ENCODE measurements at regions not wholly inside any gene's neighbourhood (a gene's known extent, or its start where the extent isn't known, plus 50 kb on each side); places are given as distances from the start of the nearest gene placed in this dataset.
"Not testable (repeated sequence)": the region's sequence is repeated elsewhere in the genome, so short reads cannot be mapped to it uniquely, and the experiment has no call there.

- TF ChIP-seq CTCF, POLR2A (IDR thresholded peaks at IDR 0.05): not testable (repeated sequence)
Observed at GRCh38 chr9:65504686-65505085, 171.0 kb upstream of the ZNG1E start.

All from esophagus squamous epithelium (tissue), 4 donors.